Adipocyte (in vitro differentiated cells): ENCODE measurements at regions not wholly inside any gene's neighbourhood (a gene's known extent, or its start where the extent isn't known, plus 50 kb on each side); places are given as distances from the start of the nearest gene placed in this dataset.

Experiments
- DNase-seq: peaks from one replicate; pipeline ENCODE4 v3.0.0-alpha.2; 2015; ENCODE audit warnings: low read depth
- H3K27me3 ChIP-seq: replicated peaks from 2 replicates; pipeline ENCODE4 v1.7.0; 2013; ENCODE audit warnings: mild to moderate bottlenecking, low read length, moderate library complexity; ENCODE audit not compliant: control insufficient read depth, insufficient read depth
- H3K36me3 ChIP-seq: 2 replicates; pipeline ENCODE4 v1.7.0; 2013; ENCODE audit warnings: low read length, mild to moderate bottlenecking, moderate library complexity; ENCODE audit not compliant: control insufficient read depth, insufficient read depth, severe bottlenecking
- H3K4me1 ChIP-seq: 2 replicates; pipeline ENCODE4 v1.7.0; 2013; ENCODE audit warnings: mild to moderate bottlenecking, low read length, moderate library complexity; ENCODE audit not compliant: control insufficient read depth, insufficient read depth
- H3K4me3 ChIP-seq: 2 replicates; pipeline ENCODE4 v1.7.0; 2013; ENCODE audit warnings: mild to moderate bottlenecking, low read length, moderate library complexity
- H3K9ac ChIP-seq: 2 replicates; pipeline ENCODE4 v1.7.0; 2013; ENCODE audit warnings: mild to moderate bottlenecking, low read length, moderate library complexity
- H3K9me3 ChIP-seq: 2 replicates; pipeline ENCODE4 v1.7.0; 2013; ENCODE audit warnings: mild to moderate bottlenecking, low read length, moderate library complexity; ENCODE audit not compliant: control insufficient read depth

- H3K9ac ChIP-seq = peak overlapping the region; percentile 87
- H3K9me3 ChIP-seq = no peaks in the 10 kb centered on the region
- no peak overlapping the region for H3K4me3 ChIP-seq
- no peak for DNase-seq
- H3K36me3 ChIP-seq = no peaks in the 10 kb centered on the region
- H3K27me3 ChIP-seq = no peaks in the 10 kb centered on the region
- H3K4me1 ChIP-seq = peaks cover 65% of the 10 kb centered on the region
These were observed 106.3 kb upstream of the MME start for GRCh38 chr3:154973851-154974250.

GRCh38 chr3:154972951-154973350 is 107.2 kb upstream of the MME start:
- H3K9ac ChIP-seq = peak overlapping the region; percentile 87
- H3K4me3 ChIP-seq = no peak overlapping the region
- no peaks in the 10 kb centered on the region for H3K9me3 ChIP-seq
- H3K4me1 ChIP-seq = peaks cover 63% of the 10 kb centered on the region
- H3K27me3 ChIP-seq = no peaks in the 10 kb centered on the region
- DNase-seq = peak; percentile 48
- no peaks in the 10 kb centered on the region for H3K36me3 ChIP-seq

- peaks cover 62% of the 10 kb centered on the region for H3K4me1 ChIP-seq
These were observed 108.3 kb upstream of the MME start for GRCh38 chr3:154971771-154972326.

GRCh38 chr3:154971341-154971740 is 108.8 kb upstream of the MME start:
- H3K9me3 ChIP-seq = no peaks in the 10 kb centered on the region
- no peaks in the 10 kb centered on the region for H3K36me3 ChIP-seq
- H3K4me3 ChIP-seq = peak overlapping the region; percentile 64
- H3K4me1 ChIP-seq = peaks cover 60% of the 10 kb centered on the region
- H3K27me3 ChIP-seq = no peaks in the 10 kb centered on the region
- peak overlapping the region; percentile 87 for H3K9ac ChIP-seq
- peak; percentile 56 for DNase-seq

More at GRCh38 chr3:154971771-154972326, 108.3 kb upstream of the MME start:
- peak; percentile 84 for DNase-seq
- no peaks in the 10 kb centered on the region for H3K36me3 ChIP-seq
- no peaks in the 10 kb centered on the region for H3K9me3 ChIP-seq
- H3K4me3 ChIP-seq = peak overlapping the region; percentile 64
- no peaks in the 10 kb centered on the region for H3K27me3 ChIP-seq
- H3K9ac ChIP-seq = peak overlapping the region; percentile 87

GRCh38 chr3:154970797-154971196 is 109.3 kb upstream of the MME start:
- Histone ChIP-seq H3K9ac (peak overlapping the region; percentile 87), H3K9me3 (no peaks in the 10 kb centered on the region), H3K4me3 (peak overlapping the region; percentile 64), H3K4me1 (peaks cover 60% of the 10 kb centered on the region), H3K27me3 (no peaks in the 10 kb centered on the region), H3K36me3 (no peaks in the 10 kb centered on the region)
- DNase-seq = peak; percentile 95

GRCh38 chr3:154969366-154969765 is 110.8 kb upstream of the MME start:
- Histone ChIP-seq H3K9me3 (no peaks in the 10 kb centered on the region), H3K4me1 (peaks cover 60% of the 10 kb centered on the region)

GRCh38 chr3:154967090-154967489 is 113.0 kb upstream of the MME start:
- Histone ChIP-seq H3K27me3 (no peaks in the 10 kb centered on the region), H3K4me1 (peaks cover 38% of the 10 kb centered on the region), H3K4me3 (no peak overlapping the region), H3K9ac (no peak overlapping the region), H3K9me3 (no peaks in the 10 kb centered on the region), H3K36me3 (no peaks in the 10 kb centered on the region)
- DNase-seq = no peak

More at GRCh38 chr3:154969366-154969765, 110.8 kb upstream of the MME start:
- H3K36me3 ChIP-seq = no peaks in the 10 kb centered on the region
- peak overlapping the region; percentile 43 for H3K4me3 ChIP-seq
- H3K9ac ChIP-seq = peak overlapping the region; percentile 45
- no peaks in the 10 kb centered on the region for H3K27me3 ChIP-seq
- no peak for DNase-seq

GRCh38 chr3:154956815-154957214 is 123.3 kb upstream of the MME start:
- no peaks in the 10 kb centered on the region for H3K36me3 ChIP-seq
- H3K9ac ChIP-seq = no peak overlapping the region
- peaks cover 4% of the 10 kb centered on the region for H3K9me3 ChIP-seq
- DNase-seq = no peak
- no peak overlapping the region for H3K4me3 ChIP-seq
- no peaks in the 10 kb centered on the region for H3K27me3 ChIP-seq
- peaks cover 12% of the 10 kb centered on the region for H3K4me1 ChIP-seq

- no peak overlapping the region for H3K4me3 ChIP-seq
- no peaks in the 10 kb centered on the region for H3K36me3 ChIP-seq
- H3K4me1 ChIP-seq = peaks cover 12% of the 10 kb centered on the region
- no peaks in the 10 kb centered on the region for H3K27me3 ChIP-seq
- no peak for DNase-seq
- peaks cover 9% of the 10 kb centered on the region for H3K9me3 ChIP-seq
- H3K9ac ChIP-seq = no peak overlapping the region
These were observed 124.1 kb upstream of the MME start for GRCh38 chr3:154955907-154956533.

- no peaks in the 10 kb centered on the region for H3K27me3 ChIP-seq
- no peaks in the 10 kb centered on the region for H3K36me3 ChIP-seq
- H3K4me1 ChIP-seq = peaks cover 12% of the 10 kb centered on the region
- peaks cover 9% of the 10 kb centered on the region for H3K9me3 ChIP-seq
- H3K4me3 ChIP-seq = no peak overlapping the region
- H3K9ac ChIP-seq = peak overlapping the region; percentile 16
- DNase-seq = peak; percentile 75
These were observed 125.4 kb upstream of the MME start for GRCh38 chr3:154954757-154955156.

GRCh38 chr3:154953538-154953937 is 126.6 kb upstream of the MME start:
- no peak overlapping the region for H3K4me3 ChIP-seq
- peaks cover 9% of the 10 kb centered on the region for H3K9me3 ChIP-seq
- H3K36me3 ChIP-seq = no peaks in the 10 kb centered on the region
- no peak overlapping the region for H3K9ac ChIP-seq
- no peaks in the 10 kb centered on the region for H3K27me3 ChIP-seq
- DNase-seq = no peak
- peaks cover 12% of the 10 kb centered on the region for H3K4me1 ChIP-seq
